Pulmonary artery endothelial cell (primary cell): ENCODE measurements at regions not wholly inside any gene's neighbourhood (a gene's known extent, or its start where the extent isn't known, plus 50 kb on each side); places are given as distances from the start of the nearest gene placed in this dataset.
"Not testable (repeated sequence)": the region's sequence is repeated elsewhere in the genome, so short reads cannot be mapped to it uniquely, and the experiment has no call there.

Experiments
- DNase-seq: peaks from one replicate; pipeline ENCODE4 v3.0.0-alpha.2; 2011; ENCODE audit warnings: low read depth, low spot score

- not testable (repeated sequence) for DNase-seq
These were observed 785.5 kb downstream of the FOXD4L5 start for GRCh38 chr9:64499541-64499940.

- DNase-seq = not testable (repeated sequence)
These were observed 786.6 kb downstream of the FOXD4L5 start for GRCh38 chr9:64498409-64498808.

- DNase-seq = not testable (repeated sequence)
These were observed 796.5 kb downstream of the FOXD4L5 start for GRCh38 chr9:64488544-64488943.

- not testable (repeated sequence) for DNase-seq
These were observed 798.9 kb downstream of the FOXD4L5 start for GRCh38 chr9:64486067-64486466.

GRCh38 chr9:64479095-64479494 is 805.9 kb downstream of the FOXD4L5 start:
- DNase-seq = not testable (repeated sequence)

GRCh38 chr9:64468943-64469342 is 816.1 kb downstream of the FOXD4L5 start:
- DNase-seq = not testable (repeated sequence)

- not testable (repeated sequence) for DNase-seq
These were observed 818.9 kb downstream of the FOXD4L5 start for GRCh38 chr9:64466052-64466599.

- not testable (repeated sequence) for DNase-seq
These were observed 823.1 kb downstream of the FOXD4L5 start for GRCh38 chr9:64461885-64462284.

GRCh38 chr9:64458642-64459041 is 826.4 kb downstream of the FOXD4L5 start:
- not testable (repeated sequence) for DNase-seq

- DNase-seq = not testable (repeated sequence)
These were observed 829.8 kb downstream of the FOXD4L5 start for GRCh38 chr9:64455107-64455648.

GRCh38 chr9:64452134-64452533 is 832.9 kb downstream of the FOXD4L5 start:
- peak; percentile 71 for DNase-seq

GRCh38 chr9:64450654-64451053 is 834.4 kb downstream of the FOXD4L5 start:
- not testable (repeated sequence) for DNase-seq

- DNase-seq = not testable (repeated sequence)
These were observed 836.0 kb downstream of the FOXD4L5 start for GRCh38 chr9:64449025-64449424.

GRCh38 chr9:64444909-64445525 is 840.0 kb downstream of the FOXD4L5 start:
- not testable (repeated sequence) for DNase-seq

GRCh38 chr9:64439747-64440146 is 845.3 kb downstream of the FOXD4L5 start:
- not testable (repeated sequence) for DNase-seq
